ENCODE measurements at regions not wholly inside any gene's neighbourhood (a gene's known extent, or its start where the extent isn't known, plus 50 kb on each side); places are given as distances from the start of the nearest gene placed in this dataset.

- TF ChIP-seq CTCF (IDR thresholded peaks at IDR 0.05) (no peak), TCF7L2 (IDR thresholded peaks at IDR 0.05; ENCODE audit: low read depth, low read length) (no peak)
- TF ChIP-seq, protein P1, sequence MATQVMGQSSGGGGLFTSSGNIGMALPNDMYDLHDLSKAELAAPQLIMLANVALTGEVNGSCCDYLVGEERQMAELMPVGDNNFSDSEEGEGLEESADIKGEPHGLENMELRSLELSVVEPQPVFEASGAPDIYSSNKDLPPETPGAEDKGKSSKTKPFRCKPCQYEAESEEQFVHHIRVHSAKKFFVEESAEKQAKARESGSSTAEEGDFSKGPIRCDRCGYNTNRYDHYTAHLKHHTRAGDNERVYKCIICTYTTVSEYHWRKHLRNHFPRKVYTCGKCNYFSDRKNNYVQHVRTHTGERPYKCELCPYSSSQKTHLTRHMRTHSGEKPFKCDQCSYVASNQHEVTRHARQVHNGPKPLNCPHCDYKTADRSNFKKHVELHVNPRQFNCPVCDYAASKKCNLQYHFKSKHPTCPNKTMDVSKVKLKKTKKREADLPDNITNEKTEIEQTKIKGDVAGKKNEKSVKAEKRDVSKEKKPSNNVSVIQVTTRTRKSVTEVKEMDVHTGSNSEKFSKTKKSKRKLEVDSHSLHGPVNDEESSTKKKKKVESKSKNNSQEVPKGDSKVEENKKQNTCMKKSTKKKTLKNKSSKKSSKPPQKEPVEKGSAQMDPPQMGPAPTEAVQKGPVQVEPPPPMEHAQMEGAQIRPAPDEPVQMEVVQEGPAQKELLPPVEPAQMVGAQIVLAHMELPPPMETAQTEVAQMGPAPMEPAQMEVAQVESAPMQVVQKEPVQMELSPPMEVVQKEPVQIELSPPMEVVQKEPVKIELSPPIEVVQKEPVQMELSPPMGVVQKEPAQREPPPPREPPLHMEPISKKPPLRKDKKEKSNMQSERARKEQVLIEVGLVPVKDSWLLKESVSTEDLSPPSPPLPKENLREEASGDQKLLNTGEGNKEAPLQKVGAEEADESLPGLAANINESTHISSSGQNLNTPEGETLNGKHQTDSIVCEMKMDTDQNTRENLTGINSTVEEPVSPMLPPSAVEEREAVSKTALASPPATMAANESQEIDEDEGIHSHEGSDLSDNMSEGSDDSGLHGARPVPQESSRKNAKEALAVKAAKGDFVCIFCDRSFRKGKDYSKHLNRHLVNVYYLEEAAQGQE (IDR thresholded peaks at IDR 0.05; ENCODE audit: insufficient read depth in 1 of 2, low read depth in 2 of 2, low read length in 1 of 2): no peak
Observed at GRCh38 chr17:62322313-62322712, 58.0 kb upstream of the EFCAB3 start.
